H9 (cell line): ENCODE measurements at regions not wholly inside any gene's neighbourhood (a gene's known extent, or its start where the extent isn't known, plus 50 kb on each side); places are given as distances from the start of the nearest gene placed in this dataset.

ENCODE experiments used
- DNase-seq: peaks from one replicate; pipeline ENCODE4 v3.0.0-alpha.2; 2017
- H2AFZ ChIP-seq: one replicate; pipeline ENCODE4 v1.6.1; 2013; ENCODE audit warnings: mild to moderate bottlenecking, low read length, control low read depth, moderate library complexity
- H2AK5ac ChIP-seq: 2 replicates; pipeline ENCODE4 v1.6.1; 2013; ENCODE audit warnings: low read length, control low read depth, mixed read lengths; ENCODE audit not compliant: insufficient read length
- H2BK120ac ChIP-seq: one replicate; pipeline ENCODE4 v1.6.1; 2013; ENCODE audit warnings: low read depth, mild to moderate bottlenecking, low read length, control low read depth, inconsistent platforms; ENCODE audit not compliant: poor library complexity, severe bottlenecking
- H2BK12ac ChIP-seq: 2 replicates; pipeline ENCODE4 v1.6.1; 2013; ENCODE audit warnings: low read length, control low read depth, mixed read lengths, low read depth; ENCODE audit not compliant: insufficient read length
- H2BK15ac ChIP-seq: 2 replicates; pipeline ENCODE4 v1.6.1; 2013; ENCODE audit warnings: low read depth, low read length, control low read depth
- H2BK20ac ChIP-seq: one replicate; pipeline ENCODE4 v1.6.1; 2013; ENCODE audit warnings: low read depth, mild to moderate bottlenecking, low read length, control low read depth, inconsistent platforms; ENCODE audit not compliant: poor library complexity, severe bottlenecking
- H2BK5ac ChIP-seq: 2 replicates; pipeline ENCODE4 v1.6.1; 2013; ENCODE audit warnings: low read length, control low read depth, mixed read lengths; ENCODE audit not compliant: insufficient read length
- H3K14ac ChIP-seq: 2 replicates; pipeline ENCODE4 v1.6.1; 2013; ENCODE audit warnings: low read length, control low read depth; ENCODE audit not compliant: insufficient read depth
- H3K18ac ChIP-seq: 2 replicates; pipeline ENCODE4 v1.6.1; 2013; ENCODE audit warnings: low read depth, mild to moderate bottlenecking, mixed read lengths, low read length, control low read depth; ENCODE audit not compliant: insufficient read length
- H3K23ac ChIP-seq: 2 replicates; pipeline ENCODE4 v1.6.1; 2013; ENCODE audit warnings: low read length, control low read depth, mixed read lengths, low read depth; ENCODE audit not compliant: insufficient read length
- H3K23me2 ChIP-seq: 2 replicates; pipeline ENCODE4 v1.6.1; 2013; ENCODE audit warnings: low read depth, mild to moderate bottlenecking, mixed read lengths, low read length, control low read depth; ENCODE audit not compliant: insufficient read length, poor library complexity, severe bottlenecking
- H3K27ac ChIP-seq: 2 replicates; pipeline ENCODE4 v1.5.1; 2013; ENCODE audit warnings: low read length, control low read depth, mixed read lengths, low read depth; ENCODE audit not compliant: insufficient read length
- H3K27me3 ChIP-seq: 2 replicates; pipeline ENCODE4 v1.6.1; 2013; ENCODE audit warnings: low read length, control low read depth, inconsistent platforms; ENCODE audit not compliant: insufficient read depth
- H3K4ac ChIP-seq: 2 replicates; pipeline ENCODE4 v1.6.1; 2013; ENCODE audit warnings: low read depth, mild to moderate bottlenecking, control low read depth, inconsistent platforms, low read length, moderate library complexity
- H3K4me1 ChIP-seq: 2 replicates; pipeline ENCODE4 v1.6.1; 2013; ENCODE audit warnings: low read length, control low read depth, inconsistent platforms; ENCODE audit not compliant: insufficient read depth
- H3K4me2 ChIP-seq: 2 replicates; pipeline ENCODE4 v1.6.1; 2013; ENCODE audit warnings: low read length, control low read depth, mixed read lengths; ENCODE audit not compliant: insufficient read length, insufficient read depth
- H3K56ac ChIP-seq: 2 replicates; pipeline ENCODE4 v1.6.1; 2013; ENCODE audit warnings: low read depth, mild to moderate bottlenecking, mixed read lengths, low read length, control low read depth; ENCODE audit not compliant: insufficient read length
- H3K79me1 ChIP-seq: 2 replicates; pipeline ENCODE4 v1.6.1; 2013; ENCODE audit warnings: low read depth, mild to moderate bottlenecking, moderate library complexity, low read length, control low read depth, inconsistent platforms; ENCODE audit not compliant: insufficient read depth, poor library complexity, severe bottlenecking
- H3K79me2 ChIP-seq: 2 replicates; pipeline ENCODE4 v1.6.1; 2013; ENCODE audit warnings: low read length, control low read depth, inconsistent platforms; ENCODE audit not compliant: insufficient read depth
- H3K9ac ChIP-seq: 2 replicates; pipeline ENCODE4 v1.6.1; 2013; ENCODE audit warnings: low read length, control low read depth, mixed read lengths; ENCODE audit not compliant: insufficient read length; ENCODE audit errors: extremely low read depth
- H3K9me3 ChIP-seq: one replicate; pipeline ENCODE4 v1.6.1; 2013; ENCODE audit warnings: low read depth, low read length, inconsistent platforms; ENCODE audit not compliant: control insufficient read depth
- H3T11ph ChIP-seq: one replicate; pipeline ENCODE4 v1.6.1; 2013; ENCODE audit warnings: mild to moderate bottlenecking, low read length, control low read depth, inconsistent platforms
- H4K20me1 ChIP-seq: one replicate; pipeline ENCODE4 v1.6.1; 2013; ENCODE audit not compliant: control insufficient read depth, insufficient read length, insufficient read depth
- H4K5ac ChIP-seq: 2 replicates; pipeline ENCODE4 v1.6.1; 2013; ENCODE audit warnings: low read depth, mild to moderate bottlenecking, mixed read lengths, low read length, control low read depth; ENCODE audit not compliant: insufficient read length
- H4K8ac ChIP-seq: replicated peaks from 2 replicates; pipeline ENCODE4 v1.6.1; 2013; ENCODE audit warnings: low read length, control low read depth, mixed read lengths, low read depth; ENCODE audit not compliant: insufficient read length
- H4K91ac ChIP-seq: 2 replicates; pipeline ENCODE4 v1.6.1; 2013; ENCODE audit warnings: low read depth, mild to moderate bottlenecking, moderate library complexity, mixed read lengths, low read length, control low read depth; ENCODE audit not compliant: insufficient read length
- H3K27ac Mint-ChIP-seq, 3 experiments: 2 replicates in 2 of 3; 3 replicates in 1 of 3; pipeline ENCODE4 v1.8.0; 2020 to 2021; ENCODE audit warnings: mixed read lengths in 3 of 3, mild to moderate bottlenecking in 1 of 3, moderate library complexity in 1 of 3
- H3K27me3 Mint-ChIP-seq: 2 replicates; pipeline ENCODE4 v1.8.0; 2021; ENCODE audit warnings: low read depth, mild to moderate bottlenecking, moderate library complexity, mixed read lengths
- H3K36me3 Mint-ChIP-seq, 3 experiments: 2 replicates in 2 of 3; 3 replicates in 1 of 3; pipeline ENCODE4 v1.8.0; 2020 to 2021; ENCODE audit warnings: low read depth in 3 of 3, mixed read lengths in 3 of 3; ENCODE audit not compliant: insufficient read depth in 1 of 3
- H3K4me1 Mint-ChIP-seq, 2 experiments: 2 replicates each; pipeline ENCODE4 v1.8.0; 2020; ENCODE audit warnings: mixed read lengths in 2 of 2
- H3K4me3 Mint-ChIP-seq, 2 experiments: 2 replicates in 1 of 2; 3 replicates in 1 of 2; pipeline ENCODE4 v1.8.0; 2020 to 2021; ENCODE audit warnings: mild to moderate bottlenecking in 2 of 2, mixed read lengths in 2 of 2, moderate library complexity in 1 of 2
- H3K9me3 Mint-ChIP-seq, 2 experiments: 2 replicates in 1 of 2; 3 replicates in 1 of 2; pipeline ENCODE4 v1.8.0; 2020; ENCODE audit warnings: mild to moderate bottlenecking in 2 of 2, mixed read lengths in 2 of 2, moderate library complexity in 1 of 2
- CTCF ChIP-seq: fragments of 200-600 bp; sonication (generic); conservative IDR thresholded peaks from 3 replicates; pipeline ENCODE4 v1.8.0; 2021; ENCODE audit warnings: antibody characterized with exemption, mild to moderate bottlenecking
- WGBS: extraction: QIAGEN DNeasy Blood & Tissue Kit; methylation state at CpG from one replicate; pipeline ENCODE4 v1.1.7; 2013; ENCODE audit warnings: missing lambda C conversion rate, low lambda C conversion rate, mixed read lengths; ENCODE audit not compliant: insufficient read length; ENCODE audit errors: extremely low coverage; 5-methylcytosine and 5-hydroxymethylcytosine counted together

- no peak overlapping the region for H3K27ac Mint-ChIP-seq
- Histone ChIP-seq H3K4ac (no peak overlapping the region), H3K9ac (no peak overlapping the region), H3K23ac (no peak overlapping the region), H2BK20ac (no peak overlapping the region), H2AFZ (no peak overlapping the region), H2BK15ac (no peak overlapping the region), H3K18ac (no peak overlapping the region), H3K27me3 (no peaks in the 10 kb centered on the region), H2BK5ac (no peak overlapping the region), H3K23me2 (no peaks in the 10 kb centered on the region), H3K27ac (no peak overlapping the region), H4K20me1 (no peaks in the 10 kb centered on the region), H3K4me2 (no peak overlapping the region), H3K56ac (no peak overlapping the region), H4K91ac (no peak overlapping the region), H3K14ac (no peak overlapping the region), H2BK120ac (no peak overlapping the region), H4K8ac (no peak overlapping the region), H2AK5ac (no peak overlapping the region), H2BK12ac (no peak overlapping the region), H4K5ac (no peak overlapping the region), H3K79me1 (no peaks in the 10 kb centered on the region), H3K79me2 (no peaks in the 10 kb centered on the region), H3K4me1 (no peaks in the 10 kb centered on the region), H3T11ph (no peak overlapping the region), H3K9me3 (no peaks in the 10 kb centered on the region)
- no peak for DNase-seq
- H3K27me3 Mint-ChIP-seq = no peaks in the 10 kb centered on the region
- H3K4me3 Mint-ChIP-seq = no peak overlapping the region
- H3K36me3 Mint-ChIP-seq = no peaks in the 10 kb centered on the region
- H3K9me3 Mint-ChIP-seq = no peaks in the 10 kb centered on the region
- no peak for TF ChIP-seq CTCF
- WGBS = no CpG with 5 or more reads among the region's 2 CpGs
- no peaks in the 10 kb centered on the region for H3K4me1 Mint-ChIP-seq
Measured at GRCh38 chr4:157564218-157564617, 343.7 kb downstream of the GRIA2 start.
